GM23338 (cell line): ENCODE measurements at regions not wholly inside any gene's neighbourhood (a gene's known extent, or its start where the extent isn't known, plus 50 kb on each side); places are given as distances from the start of the nearest gene placed in this dataset.

Experiments used
- ATAC-seq: fragments of 200-7000 bp; cut with Tn5 transposase; 3 replicates; pipeline ENCODE4 v1.9.1; 2020
- DNase-seq: peaks from one replicate; pipeline ENCODE4 v3.0.0-alpha.2; 2015; ENCODE audit warnings: low spot score
- H2AFZ ChIP-seq: fragments of 200-600 bp; sonication (generic); 2 replicates; pipeline ENCODE4 v1.8.0; 2016; ENCODE audit warnings: antibody characterized with exemption, mild to moderate bottlenecking, moderate library complexity
- H3F3A ChIP-seq: fragments of 200-600 bp; sonication (generic); replicated peaks from 2 replicates; pipeline ENCODE4 v1.8.0; 2017; ENCODE audit warnings: antibody characterized with exemption, mixed run types, low read depth
- H3K27ac ChIP-seq: fragments of 200-600 bp; sonication (generic); 2 replicates; pipeline ENCODE4 v1.6.1; 2016; ENCODE audit warnings: low read depth
- H3K27me3 ChIP-seq: fragments of 200-600 bp; sonication (generic); 2 replicates; pipeline ENCODE4 v1.8.0; 2016; ENCODE audit warnings: mild to moderate bottlenecking, mixed run types, moderate library complexity; ENCODE audit not compliant: insufficient read depth
- H3K36me3 ChIP-seq: fragments of 200-600 bp; sonication (generic); 2 replicates; pipeline ENCODE4 v1.8.0; 2016; ENCODE audit warnings: mild to moderate bottlenecking; ENCODE audit not compliant: insufficient read depth
- H3K4me1 ChIP-seq: fragments of 200-600 bp; sonication (generic); 2 replicates; pipeline ENCODE4 v1.8.0; 2016; ENCODE audit warnings: mild to moderate bottlenecking, moderate library complexity; ENCODE audit not compliant: insufficient read depth
- H3K4me2 ChIP-seq: fragments of 200-600 bp; sonication (generic); 2 replicates; pipeline ENCODE4 v1.7.1; 2017; ENCODE audit warnings: mixed run types
- H3K4me3 ChIP-seq: fragments of 200-600 bp; sonication (generic); 2 replicates; pipeline ENCODE4 v1.6.1; 2016; ENCODE audit warnings: mixed run types
- H3K79me2 ChIP-seq: fragments of 200-600 bp; sonication (generic); replicated peaks from 2 replicates; pipeline ENCODE4 v1.8.0; 2017; ENCODE audit warnings: mild to moderate bottlenecking; ENCODE audit not compliant: insufficient read depth
- H3K9me2 ChIP-seq: fragments of 200-600 bp; sonication (generic); 2 replicates; pipeline ENCODE4 v1.8.0; 2017; ENCODE audit not compliant: insufficient read depth
- H4K20me1 ChIP-seq: fragments of 200-600 bp; sonication (generic); replicated peaks from 2 replicates; pipeline ENCODE4 v1.8.0; 2017; ENCODE audit warnings: mild to moderate bottlenecking; ENCODE audit not compliant: insufficient read depth
- H3K27ac Mint-ChIP-seq: 2 replicates; pipeline ENCODE4 v1.8.0; 2020; ENCODE audit warnings: inconsistent platforms, mild to moderate bottlenecking, moderate library complexity, mixed read lengths
- H3K27me3 Mint-ChIP-seq: 3 replicates; pipeline ENCODE4 v1.8.0; 2022; ENCODE audit warnings: low read depth, mild to moderate bottlenecking, moderate library complexity, mixed read lengths, inconsistent platforms; ENCODE audit not compliant: insufficient read depth, poor library complexity
- H3K36me3 Mint-ChIP-seq: 3 replicates; pipeline ENCODE4 v1.8.0; 2021; ENCODE audit warnings: low read depth, mild to moderate bottlenecking, inconsistent platforms, moderate library complexity, mixed read lengths
- H3K4me1 Mint-ChIP-seq: 3 replicates; pipeline ENCODE4 v1.8.0; 2020; ENCODE audit warnings: mild to moderate bottlenecking, inconsistent platforms, mixed read lengths
- H3K4me3 Mint-ChIP-seq: 3 replicates; pipeline ENCODE4 v1.8.0; 2021; ENCODE audit warnings: moderate library complexity, mild to moderate bottlenecking, inconsistent platforms, mixed read lengths
- H3K9me3 Mint-ChIP-seq: 3 replicates; pipeline ENCODE4 v1.8.0; 2020; ENCODE audit warnings: moderate library complexity, mild to moderate bottlenecking, inconsistent platforms, mixed read lengths
- CREB1 ChIP-seq: fragments of 250-450 bp; sonication (Bioruptor Pico); IDR thresholded peaks from 2 replicates; pipeline ENCODE4 v1.5.0; 2020; ENCODE audit warnings: low read depth, mild to moderate bottlenecking, moderate library complexity
- ETS1 ChIP-seq: IDR thresholded peaks from 2 replicates; pipeline ENCODE4 v1.6.1; 2016; ENCODE audit warnings: antibody characterized with exemption
- EZH2 ChIP-seq: fragments of 200-600 bp; sonication (generic); IDR thresholded peaks from one replicate; pipeline ENCODE4 v1.8.0; 2017; ENCODE audit warnings: antibody characterized with exemption, mild to moderate bottlenecking, low read depth; ENCODE audit not compliant: unreplicated experiment
- EZH2phosphoT487 ChIP-seq: fragments of 200-600 bp; sonication (generic); IDR thresholded peaks from one replicate; pipeline ENCODE4 v1.8.1; 2018; ENCODE audit warnings: antibody characterized with exemption; ENCODE audit not compliant: unreplicated experiment
- NANOG ChIP-seq: IDR thresholded peaks from 2 replicates; pipeline ENCODE4 v1.6.1; 2016; ENCODE audit warnings: antibody characterized with exemption, borderline replicate concordance
- REST ChIP-seq: IDR thresholded peaks from one replicate; pipeline ENCODE4 v1.6.1; 2018; ENCODE audit warnings: antibody characterized with exemption; ENCODE audit not compliant: unreplicated experiment
- STAT1 ChIP-seq: IDR thresholded peaks from one replicate; pipeline ENCODE4 v1.6.1; 2016; ENCODE audit warnings: antibody characterized with exemption; ENCODE audit not compliant: unreplicated experiment
- ZNF114 ChIP-seq: fragments of 250-450 bp; sonication (Bioruptor Pico); IDR thresholded peaks from 2 replicates; pipeline ENCODE4 v1.5.0; 2020; ENCODE audit warnings: mild to moderate bottlenecking, moderate library complexity
- ZNF331 ChIP-seq: fragments of 250-450 bp; sonication (Bioruptor Pico); IDR thresholded peaks from 2 replicates; pipeline ENCODE4 v1.5.0; 2020; ENCODE audit warnings: low read depth, mild to moderate bottlenecking, moderate library complexity

- DNase-seq (no peak), ATAC-seq (no peak)
- H3K9me3 Mint-ChIP-seq, result no peaks in the 10 kb centered on the region
Observed at GRCh38 chr3:19025441-19025840, 122.9 kb upstream of the KCNH8 start.

GRCh38 chr3:19022546-19022945, 125.8 kb upstream of the KCNH8 start:
- no peaks in the 10 kb centered on the region for H3K27me3 ChIP-seq
- no peak overlapping the region for H3K4me2 ChIP-seq
- no peak overlapping the region for H3K27ac ChIP-seq
- no peaks in the 10 kb centered on the region for H3K9me2 ChIP-seq
- Mint-ChIP-seq H3K9me3 (no peaks in the 10 kb centered on the region), H3K36me3 (no peaks in the 10 kb centered on the region), H3K4me3 (no peak overlapping the region), H3K27me3 (no peaks in the 10 kb centered on the region), H3K27ac (no peak overlapping the region), H3K4me1 (no peaks in the 10 kb centered on the region)
- ATAC-seq (no peak), DNase-seq (no peak)
- H3K36me3 ChIP-seq, result no peaks in the 10 kb centered on the region
- H2AFZ ChIP-seq, result no peak overlapping the region
- no peaks in the 10 kb centered on the region for H3K4me1 ChIP-seq
- no peaks in the 10 kb centered on the region for H4K20me1 ChIP-seq
- no peak overlapping the region for H3K4me3 ChIP-seq
- no peaks in the 10 kb centered on the region for H3F3A ChIP-seq
- TF ChIP-seq CREB1 (CRISPR knock-in tag), result no peak
- no peak for TF ChIP-seq REST
- no peaks in the 10 kb centered on the region for H3K79me2 ChIP-seq

More at GRCh38 chr3:19025441-19025840, 122.9 kb upstream of the KCNH8 start:
- no peaks in the 10 kb centered on the region for H3K4me1 ChIP-seq
- Mint-ChIP-seq H3K27ac (no peak overlapping the region), H3K36me3 (no peaks in the 10 kb centered on the region), H3K4me3 (no peak overlapping the region), H3K27me3 (no peaks in the 10 kb centered on the region), H3K4me1 (no peaks in the 10 kb centered on the region)
- TF ChIP-seq STAT1, result no peak
- TF ChIP-seq EZH2phosphoT487, result no peak
- TF ChIP-seq ZNF114 (CRISPR knock-in tag), result no peak
- no peak for TF ChIP-seq ETS1
- TF ChIP-seq EZH2, result no peak
- TF ChIP-seq REST, result no peak
- no peak for TF ChIP-seq ZNF331
- TF ChIP-seq NANOG, result no peak
- no peak overlapping the region for H2AFZ ChIP-seq
- no peaks in the 10 kb centered on the region for H3K79me2 ChIP-seq
- H3K9me2 ChIP-seq, result no peaks in the 10 kb centered on the region
- H4K20me1 ChIP-seq, result no peaks in the 10 kb centered on the region
- no peak overlapping the region for H3K27ac ChIP-seq
- H3K4me2 ChIP-seq, result no peak overlapping the region
- H3K4me3 ChIP-seq, result no peak overlapping the region
- no peaks in the 10 kb centered on the region for H3F3A ChIP-seq
- H3K27me3 ChIP-seq, result no peaks in the 10 kb centered on the region
- no peaks in the 10 kb centered on the region for H3K36me3 ChIP-seq
